ENCODE measurements at regions not wholly inside any gene's neighbourhood (a gene's known extent, or its start where the extent isn't known, plus 50 kb on each side); places are given as distances from the start of the nearest gene placed in this dataset.

DNA sequence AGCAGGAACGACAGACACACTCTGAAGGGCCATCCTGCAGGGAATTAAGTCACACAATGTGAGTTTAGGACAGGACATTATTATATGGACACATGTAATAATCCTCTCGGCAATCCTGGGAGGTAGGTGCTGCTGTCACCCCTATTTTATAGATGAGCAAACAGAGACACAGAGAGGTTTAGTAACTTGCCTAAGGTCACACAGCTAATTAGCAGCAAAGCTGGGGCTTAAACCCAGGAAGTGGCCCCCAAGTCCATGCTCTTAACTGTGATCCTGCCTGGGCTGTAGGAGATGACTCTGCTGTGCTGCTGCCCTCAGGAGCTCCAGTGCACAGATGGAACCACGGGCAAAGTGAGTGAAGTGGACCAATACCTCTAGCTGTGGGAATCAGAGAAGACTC is 660.0 kb downstream of the PTPRU start:
- ChIA-PET CTCF (no interaction called here), POLR2A (no interaction called here)
- DNase-seq (ENCODE audit: extremely low spot score): no peak
- TF ChIP-seq, protein P1, sequence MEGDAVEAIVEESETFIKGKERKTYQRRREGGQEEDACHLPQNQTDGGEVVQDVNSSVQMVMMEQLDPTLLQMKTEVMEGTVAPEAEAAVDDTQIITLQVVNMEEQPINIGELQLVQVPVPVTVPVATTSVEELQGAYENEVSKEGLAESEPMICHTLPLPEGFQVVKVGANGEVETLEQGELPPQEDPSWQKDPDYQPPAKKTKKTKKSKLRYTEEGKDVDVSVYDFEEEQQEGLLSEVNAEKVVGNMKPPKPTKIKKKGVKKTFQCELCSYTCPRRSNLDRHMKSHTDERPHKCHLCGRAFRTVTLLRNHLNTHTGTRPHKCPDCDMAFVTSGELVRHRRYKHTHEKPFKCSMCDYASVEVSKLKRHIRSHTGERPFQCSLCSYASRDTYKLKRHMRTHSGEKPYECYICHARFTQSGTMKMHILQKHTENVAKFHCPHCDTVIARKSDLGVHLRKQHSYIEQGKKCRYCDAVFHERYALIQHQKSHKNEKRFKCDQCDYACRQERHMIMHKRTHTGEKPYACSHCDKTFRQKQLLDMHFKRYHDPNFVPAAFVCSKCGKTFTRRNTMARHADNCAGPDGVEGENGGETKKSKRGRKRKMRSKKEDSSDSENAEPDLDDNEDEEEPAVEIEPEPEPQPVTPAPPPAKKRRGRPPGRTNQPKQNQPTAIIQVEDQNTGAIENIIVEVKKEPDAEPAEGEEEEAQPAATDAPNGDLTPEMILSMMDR (IDR thresholded peaks at IDR 0.05; ENCODE audit: control extremely low read depth, extremely low read depth, low read depth, missing control alignments): no peak

DNA sequence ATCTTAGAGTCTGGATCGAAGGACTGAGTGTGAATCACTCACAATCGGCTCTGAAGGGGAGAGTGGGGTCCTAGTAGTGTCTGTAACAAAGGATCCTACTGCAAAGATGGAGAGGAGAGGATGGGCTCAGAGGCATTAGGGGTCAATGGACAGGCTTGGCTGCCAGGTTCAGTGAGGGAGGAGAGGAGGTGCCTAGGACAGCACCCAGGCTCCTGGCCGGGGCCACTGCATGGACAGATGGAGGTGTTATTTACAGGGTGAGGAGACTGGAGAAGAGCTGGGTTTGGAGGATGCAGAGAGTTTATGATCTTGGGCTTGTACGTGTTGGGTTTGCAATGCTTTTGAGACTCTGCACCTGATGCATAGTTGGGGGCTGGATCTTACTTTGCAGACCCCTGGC is 658.9 kb downstream of the PTPRU start:
- DNase-seq (ENCODE audit: extremely low spot score): no peak
- CTCF ChIA-PET: no interaction called here
- POLR2A ChIA-PET: no interaction called here
- TF ChIP-seq, protein P1 (IDR thresholded peaks at IDR 0.05; ENCODE audit: control extremely low read depth, extremely low read depth, low read depth, missing control alignments): no peak

DNA sequence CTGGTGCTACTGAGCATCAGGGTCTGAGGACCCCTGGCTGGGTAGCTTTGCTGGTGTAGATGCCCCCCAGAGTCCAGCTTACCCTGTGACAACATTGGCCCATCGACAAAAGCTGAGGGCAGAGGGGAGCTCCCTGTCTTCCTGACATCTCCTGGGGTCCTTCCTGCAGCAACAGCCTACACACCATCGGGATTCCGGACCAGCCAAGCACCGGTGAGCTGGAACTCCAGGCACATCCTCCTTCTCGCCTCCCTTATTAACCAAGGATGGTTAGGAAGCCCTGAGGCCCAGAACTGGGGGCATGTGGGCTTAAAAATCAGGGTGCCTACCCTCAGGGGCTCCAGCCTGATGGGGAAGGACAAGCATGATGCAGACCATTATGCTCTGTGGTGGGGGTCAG is 658.0 kb downstream of the PTPRU start:
- no peak for DNase-seq (ENCODE audit: extremely low spot score)
- ChIA-PET POLR2A (no interaction called here), CTCF (interaction anchor here (0.6 kb wide), 1 partner anchor 44 kb away, joined by 3 read pairs; no protein-coding TSS in a partner anchor)
- TF ChIP-seq, protein P1 (IDR thresholded peaks at IDR 0.05; ENCODE audit: control extremely low read depth, extremely low read depth, low read depth, missing control alignments): no peak

DNA sequence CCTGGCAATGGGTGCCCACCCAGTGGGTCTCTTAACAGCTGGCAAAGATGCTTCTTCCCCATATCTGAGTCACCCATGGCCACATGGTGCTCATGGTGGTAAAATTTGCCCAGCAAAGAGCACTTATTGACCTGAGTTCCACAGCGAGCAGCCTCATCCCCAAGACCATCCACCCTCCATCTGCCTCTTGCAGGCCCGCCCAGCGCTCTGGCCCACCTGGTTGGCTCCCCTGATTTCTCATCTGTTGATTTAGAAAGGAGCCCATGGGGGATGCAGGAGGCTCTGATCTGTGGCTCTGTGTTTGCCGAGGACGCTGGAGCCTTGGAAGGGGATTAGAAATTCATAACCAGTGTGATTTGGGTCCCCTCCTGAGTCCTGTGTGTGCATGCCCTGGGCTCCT is 657.5 kb downstream of the PTPRU start:
- no peak for DNase-seq (ENCODE audit: extremely low spot score)
- POLR2A ChIA-PET: no interaction called here
- TF ChIP-seq, protein P1 (IDR thresholded peaks at IDR 0.05; ENCODE audit: control extremely low read depth, extremely low read depth, low read depth, missing control alignments): no peak
- CTCF ChIA-PET: no interaction called here

DNA sequence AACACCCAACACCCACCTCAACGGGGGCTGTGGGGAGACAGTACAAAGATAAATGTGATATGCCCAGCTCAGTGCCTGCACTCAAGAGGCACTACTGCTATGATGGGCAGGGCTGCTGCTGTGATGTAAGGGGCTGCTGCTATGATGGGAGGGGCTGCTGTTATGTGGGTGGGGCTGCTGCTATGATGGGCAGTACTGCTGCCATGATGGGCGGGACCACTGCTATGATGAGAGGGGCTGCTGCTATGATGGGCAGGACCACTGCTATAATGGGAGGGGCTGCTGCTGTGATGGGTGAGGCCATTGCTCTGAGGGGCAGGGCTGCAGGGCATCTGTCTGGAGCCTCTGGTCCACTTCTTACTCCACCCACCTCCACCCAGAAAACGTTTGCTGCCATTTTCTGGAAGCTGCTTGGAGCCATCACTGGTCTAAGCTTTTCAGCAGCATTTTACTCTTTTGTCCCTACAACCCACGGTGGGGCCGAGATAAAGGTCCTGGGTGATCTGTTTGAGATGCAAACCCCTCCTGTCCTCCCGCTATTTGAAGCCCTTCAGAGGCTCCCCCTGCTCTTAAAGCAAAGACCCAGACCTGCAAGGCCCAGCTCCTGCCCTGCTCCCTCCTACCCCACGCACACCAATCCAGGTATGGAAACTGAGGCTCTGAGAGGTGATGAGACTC is 656.9 kb downstream of the PTPRU start:
- TF ChIP-seq, protein P1 (IDR thresholded peaks at IDR 0.05; ENCODE audit: control extremely low read depth, extremely low read depth, low read depth, missing control alignments): no peak
- CTCF ChIA-PET: no interaction called here
- no peak for DNase-seq (ENCODE audit: extremely low spot score)
- POLR2A ChIA-PET: no interaction called here

DNA sequence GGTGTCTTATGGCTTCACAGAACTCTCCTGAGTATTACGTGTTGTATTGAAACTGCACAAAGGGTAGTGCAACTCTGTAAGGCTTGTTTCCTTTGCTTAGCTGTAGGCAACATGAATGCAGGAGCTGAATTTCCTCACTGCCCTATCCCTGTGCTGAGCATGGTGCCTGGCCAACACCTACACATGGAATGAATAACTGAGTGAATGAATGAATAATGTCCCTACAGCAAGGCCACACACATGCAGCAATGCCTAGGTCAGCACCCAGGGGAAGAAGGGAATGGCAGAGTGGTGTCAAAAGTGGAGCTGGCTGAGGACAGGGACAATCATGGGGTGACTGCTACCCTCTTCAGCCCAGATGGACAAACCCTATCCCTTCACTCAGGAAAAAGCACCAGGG is 655.9 kb downstream of the PTPRU start:
- TF ChIP-seq, protein P1 (IDR thresholded peaks at IDR 0.05; ENCODE audit: control extremely low read depth, extremely low read depth, low read depth, missing control alignments): no peak
- ChIA-PET POLR2A (no interaction called here), CTCF (no interaction called here)
- DNase-seq (ENCODE audit: extremely low spot score): no peak

Measured in GM10248 (cell line).